Astrocyte (in vitro differentiated cells and primary cell): ENCODE measurements at regions not wholly inside any gene's neighbourhood (a gene's known extent, or its start where the extent isn't known, plus 50 kb on each side); places are given as distances from the start of the nearest gene placed in this dataset.

Experiments used
- CTCF ChIP-seq: IDR thresholded peaks from 2 replicates; pipeline ENCODE4 v1.5.1; 2011; ENCODE audit warnings: low read depth, mild to moderate bottlenecking, inconsistent platforms, low read length, moderate library complexity; ENCODE audit not compliant: insufficient read depth
- EZH2 ChIP-seq: IDR thresholded peaks from 2 replicates; pipeline ENCODE4 v1.6.1; 2012; ENCODE audit warnings: mild to moderate bottlenecking, low read length, inconsistent platforms; ENCODE audit not compliant: insufficient read depth

GRCh38 chr10:6756716-6757115, 176.6 kb upstream of the PRKCQ start:
- TF ChIP-seq CTCF, result no peak
- no peak for TF ChIP-seq EZH2
